ENCODE measurements at regions not wholly inside any gene's neighbourhood (a gene's known extent, or its start where the extent isn't known, plus 50 kb on each side); places are given as distances from the start of the nearest gene placed in this dataset.

GRCh38 chr11:21636561-21636960 is 556.3 kb upstream of the ANO5 start:
- DNase-seq (ENCODE audit: low read depth) = no peak
- H3K4me3 ChIP-seq (replicated peaks; ENCODE audit: low read depth, low read length) = no peak overlapping the region
- no peak for TF ChIP-seq CTCF (IDR thresholded peaks at IDR 0.05; ENCODE audit: low read length, missing control alignments)

- TF ChIP-seq CTCF (IDR thresholded peaks at IDR 0.05; ENCODE audit: low read length, missing control alignments) = no peak
- no peak overlapping the region for H3K4me3 ChIP-seq (replicated peaks; ENCODE audit: low read depth, low read length)
- DNase-seq (ENCODE audit: low read depth) = no peak
These were observed 552.4 kb upstream of the ANO5 start for GRCh38 chr11:21640491-21640890.

GRCh38 chr11:21641869-21642268 is 551.0 kb upstream of the ANO5 start:
- no peak overlapping the region for H3K4me3 ChIP-seq (replicated peaks; ENCODE audit: low read depth, low read length)
- DNase-seq (ENCODE audit: low read depth) = no peak
- TF ChIP-seq CTCF (IDR thresholded peaks at IDR 0.05; ENCODE audit: low read length, missing control alignments) = no peak

GRCh38 chr11:21646351-21646750 is 546.5 kb upstream of the ANO5 start:
- no peak for TF ChIP-seq CTCF (IDR thresholded peaks at IDR 0.05; ENCODE audit: low read length, missing control alignments)
- no peak for DNase-seq (ENCODE audit: low read depth)
- no peak overlapping the region for H3K4me3 ChIP-seq (replicated peaks; ENCODE audit: low read depth, low read length)

- DNase-seq (ENCODE audit: low read depth) = no peak
- H3K4me3 ChIP-seq (replicated peaks; ENCODE audit: low read depth, low read length) = no peak overlapping the region
- TF ChIP-seq CTCF (IDR thresholded peaks at IDR 0.05; ENCODE audit: low read length, missing control alignments) = no peak
These were observed 541.9 kb upstream of the ANO5 start for GRCh38 chr11:21650961-21651360.

- no peak for DNase-seq (ENCODE audit: low read depth)
- TF ChIP-seq CTCF (IDR thresholded peaks at IDR 0.05; ENCODE audit: low read length, missing control alignments) = no peak
- H3K4me3 ChIP-seq (replicated peaks; ENCODE audit: low read depth, low read length) = no peak overlapping the region
These were observed 538.9 kb upstream of the ANO5 start for GRCh38 chr11:21653951-21654421.

GRCh38 chr11:21656065-21656464 is 536.8 kb upstream of the ANO5 start:
- H3K4me3 ChIP-seq (replicated peaks; ENCODE audit: low read depth, low read length) = no peak overlapping the region
- TF ChIP-seq CTCF (IDR thresholded peaks at IDR 0.05; ENCODE audit: low read length, missing control alignments) = no peak
- no peak for DNase-seq (ENCODE audit: low read depth)
